Keratinocyte (primary cell): ENCODE measurements at regions not wholly inside any gene's neighbourhood (a gene's known extent, or its start where the extent isn't known, plus 50 kb on each side); places are given as distances from the start of the nearest gene placed in this dataset.
"Not testable (repeated sequence)": the region's sequence is repeated elsewhere in the genome, so short reads cannot be mapped to it uniquely, and the experiment has no call there.

Experiments
- DNase-seq: peaks from one replicate; pipeline ENCODE4 v3.0.0-alpha.2; 2011; ENCODE audit warnings: low read depth, missing footprints, low spot score
- FAIRE-seq: peaks from 2 replicates; lab custom pipeline; 2011; peaks lifted over from hg19 to GRCh38; lab: Jason Lieb, UNC
- H2AFZ ChIP-seq: 2 replicates; pipeline ENCODE4 v1.6.0; 2012; ENCODE audit warnings: low read length, control low read depth, inconsistent platforms; ENCODE audit not compliant: control insufficient read depth
- H3K27ac ChIP-seq: 2 replicates; pipeline ENCODE4 v1.5.1; 2011; ENCODE audit warnings: low read length; ENCODE audit not compliant: control insufficient read depth, insufficient read depth
- H3K27me3 ChIP-seq: 3 replicates; pipeline ENCODE4 v1.6.0; 2011; ENCODE audit warnings: low read length; ENCODE audit not compliant: control insufficient read depth, insufficient read depth; ENCODE audit errors: extremely low read depth
- H3K36me3 ChIP-seq, 2 experiments: 2 replicates in 1 of 2; 3 replicates in 1 of 2; pipeline ENCODE4 v1.5.1; 2011; ENCODE audit warnings: low read length in 2 of 2, mild to moderate bottlenecking in 1 of 2; ENCODE audit not compliant: control insufficient read depth in 2 of 2, insufficient read depth in 2 of 2; ENCODE audit errors: extremely low read depth in 1 of 2
- H3K4me1 ChIP-seq: 3 replicates; pipeline ENCODE4 v1.5.1; 2011; ENCODE audit warnings: low read length; ENCODE audit not compliant: control insufficient read depth, insufficient read depth; ENCODE audit errors: extremely low read depth
- H3K4me2 ChIP-seq: 3 replicates; pipeline ENCODE4 v1.6.0; 2011; ENCODE audit warnings: low read depth, low read length; ENCODE audit not compliant: control insufficient read depth, insufficient read depth; ENCODE audit errors: extremely low read depth
- H3K4me3 ChIP-seq, 3 experiments: fragments of 200-600 bp in 1 of 3; sonication (generic) in 1 of 3; 2 replicates in 2 of 3; 3 replicates in 1 of 3; pipeline ENCODE4 v1.5.1; 2011 to 2016; ENCODE audit warnings: low read length in 3 of 3, mild to moderate bottlenecking in 3 of 3, control low read depth in 2 of 3, inconsistent platforms in 1 of 3, low read depth in 1 of 3, mixed read lengths in 1 of 3, mixed run types in 1 of 3, moderate library complexity in 1 of 3; ENCODE audit not compliant: control insufficient read depth in 2 of 3, insufficient read depth in 2 of 3; ENCODE audit errors: extremely low read depth in 1 of 3
- H3K79me2 ChIP-seq: 2 replicates; pipeline ENCODE4 v1.6.0; 2012; ENCODE audit warnings: low read length; ENCODE audit not compliant: control insufficient read depth, insufficient read depth
- H3K9ac ChIP-seq: 3 replicates; pipeline ENCODE4 v1.6.0; 2011; ENCODE audit warnings: low read length; ENCODE audit not compliant: control insufficient read depth, insufficient read depth; ENCODE audit errors: extremely low read depth
- H3K9me1 ChIP-seq: 3 replicates; pipeline ENCODE4 v1.6.0; 2011; ENCODE audit warnings: low read length; ENCODE audit not compliant: control insufficient read depth, insufficient read depth; ENCODE audit errors: extremely low read depth
- H3K9me3 ChIP-seq: 2 replicates; pipeline ENCODE4 v1.5.1; 2012; ENCODE audit warnings: low read depth, low read length; ENCODE audit not compliant: control insufficient read depth
- H4K20me1 ChIP-seq: 3 replicates; pipeline ENCODE4 v1.6.0; 2011; ENCODE audit warnings: low read length; ENCODE audit not compliant: control insufficient read depth, insufficient read depth; ENCODE audit errors: extremely low read depth
- EZH2 ChIP-seq: IDR thresholded peaks from one replicate; pipeline ENCODE4 v1.6.1; 2012; ENCODE audit warnings: inconsistent platforms, mild to moderate bottlenecking, low read length, moderate library complexity
- dilution Hi-C: fragments of 300-500 bp; cut with MboI; formaldehyde crosslinking; loops from one replicate; pipeline ENCODE4 v1.7.0; 2020; ENCODE audit warnings: low sequenced_read_pairs; ENCODE audit not compliant: extremely low pct_ligation_motif_present
- TF ChIP-seq, protein P1 (sequence below), 3 experiments: IDR thresholded peaks in 1 of 3; conservative IDR thresholded peaks in 1 of 3; optimal IDR thresholded peaks in 1 of 3; 2 replicates in 2 of 3; 3 replicates in 1 of 3; pipeline versions ENCODE3 to v1.5.1; 2011; ENCODE audit warnings: low read length in 3 of 3, mild to moderate bottlenecking in 3 of 3, moderate library complexity in 2 of 3, control low read depth in 1 of 3, inconsistent platforms in 1 of 3; ENCODE audit not compliant: insufficient read depth in 2 of 3; ENCODE audit errors: extremely low read depth in 1 of 3

DNA sequence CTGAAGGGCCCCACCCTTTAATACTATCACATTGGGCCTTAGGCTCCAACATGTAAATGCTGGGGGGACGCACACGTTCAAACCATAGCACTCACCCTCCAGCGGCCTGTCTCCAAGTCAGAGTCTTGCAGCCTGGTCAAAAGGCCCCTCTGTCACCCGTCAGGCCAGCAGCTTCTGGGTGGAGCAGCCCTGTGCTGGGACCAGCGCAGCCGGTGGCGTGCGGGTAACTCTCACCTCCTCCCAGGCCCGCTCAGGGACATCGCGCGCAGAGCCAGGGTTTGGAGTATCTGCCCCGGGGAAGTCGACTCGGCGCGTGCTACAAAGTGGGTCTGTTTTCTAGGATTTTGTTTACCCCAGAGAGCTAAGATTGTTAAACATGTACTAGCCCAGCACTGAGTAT, 93.0 kb upstream of the COL5A1 start:
- Histone ChIP-seq H3K27ac (no peak overlapping the region), H3K9me1 (no peaks in the 10 kb centered on the region)
- TF ChIP-seq, protein P1, sequence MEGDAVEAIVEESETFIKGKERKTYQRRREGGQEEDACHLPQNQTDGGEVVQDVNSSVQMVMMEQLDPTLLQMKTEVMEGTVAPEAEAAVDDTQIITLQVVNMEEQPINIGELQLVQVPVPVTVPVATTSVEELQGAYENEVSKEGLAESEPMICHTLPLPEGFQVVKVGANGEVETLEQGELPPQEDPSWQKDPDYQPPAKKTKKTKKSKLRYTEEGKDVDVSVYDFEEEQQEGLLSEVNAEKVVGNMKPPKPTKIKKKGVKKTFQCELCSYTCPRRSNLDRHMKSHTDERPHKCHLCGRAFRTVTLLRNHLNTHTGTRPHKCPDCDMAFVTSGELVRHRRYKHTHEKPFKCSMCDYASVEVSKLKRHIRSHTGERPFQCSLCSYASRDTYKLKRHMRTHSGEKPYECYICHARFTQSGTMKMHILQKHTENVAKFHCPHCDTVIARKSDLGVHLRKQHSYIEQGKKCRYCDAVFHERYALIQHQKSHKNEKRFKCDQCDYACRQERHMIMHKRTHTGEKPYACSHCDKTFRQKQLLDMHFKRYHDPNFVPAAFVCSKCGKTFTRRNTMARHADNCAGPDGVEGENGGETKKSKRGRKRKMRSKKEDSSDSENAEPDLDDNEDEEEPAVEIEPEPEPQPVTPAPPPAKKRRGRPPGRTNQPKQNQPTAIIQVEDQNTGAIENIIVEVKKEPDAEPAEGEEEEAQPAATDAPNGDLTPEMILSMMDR (optimal IDR thresholded peaks at IDR 0.05 in 1 of 3, IDR thresholded peaks at IDR 0.05 in 1 of 3, conservative IDR thresholded peaks at IDR 0.05 in 1 of 3; ENCODE audit: extremely low read depth in 1 of 3, insufficient read depth in 2 of 3, low read length in 3 of 3): no peak
- TF ChIP-seq EZH2: no peak

GRCh38 chr9:134549336-134549735, 92.3 kb upstream of the COL5A1 start:
- TF ChIP-seq EZH2: no peak
- TF ChIP-seq, protein P1 (optimal IDR thresholded peaks at IDR 0.05 in 1 of 3, IDR thresholded peaks at IDR 0.05 in 1 of 3, conservative IDR thresholded peaks at IDR 0.05 in 1 of 3; ENCODE audit: extremely low read depth in 1 of 3, insufficient read depth in 2 of 3, low read length in 3 of 3): no peak
- Histone ChIP-seq H3K27me3 (peaks cover 40% of the 10 kb centered on the region), H3K4me3 (no peak overlapping the region), H4K20me1 (no peaks in the 10 kb centered on the region), H3K9me3 (no peaks in the 10 kb centered on the region), H2AFZ (no peak overlapping the region), H3K4me2 (no peak overlapping the region), H3K4me1 (peaks cover 25% of the 10 kb centered on the region), H3K27ac (no peak overlapping the region), H3K9ac (no peak overlapping the region), H3K36me3 (no peaks in the 10 kb centered on the region), H3K79me2 (no peaks in the 10 kb centered on the region), H3K9me1 (no peaks in the 10 kb centered on the region)
- DNase-seq (no peak), FAIRE-seq (no peak)
- dilution Hi-C loops: no loop called here

More for the DNA sequence above, 93.0 kb upstream of the COL5A1 start:
- H3K9me3 ChIP-seq: no peaks in the 10 kb centered on the region
- DNase-seq (no peak), FAIRE-seq (no peak)
- H2AFZ ChIP-seq: no peak overlapping the region
- no peak overlapping the region for H3K4me3 ChIP-seq
- H3K79me2 ChIP-seq: no peaks in the 10 kb centered on the region
- no peaks in the 10 kb centered on the region for H3K36me3 ChIP-seq
- peaks cover 41% of the 10 kb centered on the region for H3K27me3 ChIP-seq
- no peaks in the 10 kb centered on the region for H4K20me1 ChIP-seq
- dilution Hi-C loops: no loop called here
- H3K4me1 ChIP-seq: peaks cover 24% of the 10 kb centered on the region
- H3K9ac ChIP-seq: no peak overlapping the region
- no peak overlapping the region for H3K4me2 ChIP-seq

- H3K9me3 ChIP-seq, H3K9ac ChIP-seq, dilution Hi-C loops, H4K20me1 ChIP-seq, H3K4me3 ChIP-seq, H2AFZ ChIP-seq, H3K9me1 ChIP-seq, H3K79me2 ChIP-seq, H3K4me2 ChIP-seq, FAIRE-seq, H3K27ac ChIP-seq, DNase-seq, H3K36me3 ChIP-seq: not testable (repeated sequence)
- Histone ChIP-seq H3K4me1 (peaks cover 25% of the 10 kb centered on the region), H3K27me3 (peaks cover 34% of the 10 kb centered on the region)
Observed at GRCh38 chr9:134550081-134550480, 91.5 kb upstream of the COL5A1 start.
